ENCODE measurements at regions not wholly inside any gene's neighbourhood (a gene's known extent, or its start where the extent isn't known, plus 50 kb on each side); places are given as distances from the start of the nearest gene placed in this dataset.

GRCh38 chr3:13714251-13714916 lies 165.5 kb downstream of the FBLN2 start:
- DNase-seq = no peak

DNA sequence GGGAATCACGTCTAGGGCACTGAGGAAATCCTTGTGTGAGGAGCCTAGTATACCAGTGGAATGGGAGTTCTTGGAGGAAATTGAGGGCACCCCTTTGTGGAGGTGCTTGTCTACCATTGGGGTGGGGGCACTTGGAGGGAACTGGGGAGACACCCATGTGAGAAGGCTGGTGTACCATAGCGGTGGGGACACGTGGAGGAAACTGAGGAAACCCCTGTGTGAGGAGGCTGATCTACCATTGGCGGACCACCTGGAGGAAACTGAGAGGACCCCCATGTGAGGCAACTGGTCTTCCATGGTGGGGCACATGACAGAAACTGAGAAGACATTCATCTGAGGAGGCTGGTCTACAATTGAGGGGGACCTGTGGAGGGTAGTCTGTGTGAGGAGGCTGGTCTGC lies 164.5 kb downstream of the FBLN2 start:
- no peak for DNase-seq

DNA sequence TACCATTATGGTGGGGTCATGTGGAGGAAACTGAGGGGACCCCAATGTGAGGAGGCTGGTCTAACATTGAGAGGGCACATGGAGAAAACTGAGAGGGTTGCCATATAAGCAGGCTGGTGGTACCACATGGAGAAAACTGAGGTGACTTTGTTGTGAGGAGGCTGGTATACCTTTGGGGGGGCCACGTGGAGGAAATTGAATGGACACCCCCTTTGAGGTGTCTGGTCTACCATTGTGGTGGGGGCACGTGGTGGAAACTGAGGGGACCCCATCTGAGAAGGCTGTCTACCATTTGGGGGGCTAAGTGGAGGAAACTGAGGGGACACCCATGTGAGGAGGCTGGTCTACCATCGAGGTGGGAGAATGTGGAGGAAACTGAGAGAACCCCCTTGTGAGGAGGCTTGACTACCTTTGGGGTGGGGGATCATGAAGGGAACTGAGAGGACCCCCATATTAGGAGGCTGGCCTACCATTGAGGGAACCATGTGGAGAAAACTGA lies 163.8 kb downstream of the FBLN2 start:
- DNase-seq = no peak

DNA sequence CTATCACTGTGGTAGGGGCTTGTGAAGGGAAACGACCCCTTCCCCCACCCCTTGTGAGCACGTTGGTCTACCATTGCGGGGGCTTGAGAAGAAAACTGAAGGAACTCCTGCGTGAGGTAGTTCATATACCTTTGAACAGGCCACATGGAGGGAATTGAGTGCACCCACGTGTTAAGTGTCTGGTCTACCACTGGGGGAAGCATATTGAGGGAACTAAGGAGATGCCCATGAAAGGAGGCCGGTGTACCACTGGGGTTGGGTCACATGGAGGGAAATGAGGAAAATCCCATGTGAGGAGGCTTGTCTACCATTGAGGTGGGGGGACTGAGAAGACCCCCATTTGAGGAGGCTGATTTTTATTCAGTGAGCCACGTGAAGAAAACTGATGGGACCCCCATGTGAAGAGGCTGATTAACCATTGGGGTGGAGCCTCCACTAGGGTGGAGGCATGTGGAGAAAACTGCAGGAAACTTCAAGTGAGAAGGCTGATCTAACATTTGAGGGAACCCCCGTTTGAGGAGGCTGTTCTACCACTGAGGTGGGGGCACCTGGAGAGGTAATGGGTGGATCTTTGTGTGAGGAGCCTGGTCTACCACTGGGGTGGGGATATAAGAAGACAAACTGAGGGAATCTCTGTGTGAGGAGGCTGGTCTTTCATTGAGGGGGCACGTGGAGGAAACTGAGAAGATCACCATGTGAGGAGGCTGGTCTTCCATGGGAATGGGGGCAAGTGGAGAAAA lies 163.2 kb downstream of the FBLN2 start:
- DNase-seq = no peak

GRCh38 chr3:13710251-13710650 lies 161.3 kb downstream of the FBLN2 start:
- no peak for DNase-seq

DNA sequence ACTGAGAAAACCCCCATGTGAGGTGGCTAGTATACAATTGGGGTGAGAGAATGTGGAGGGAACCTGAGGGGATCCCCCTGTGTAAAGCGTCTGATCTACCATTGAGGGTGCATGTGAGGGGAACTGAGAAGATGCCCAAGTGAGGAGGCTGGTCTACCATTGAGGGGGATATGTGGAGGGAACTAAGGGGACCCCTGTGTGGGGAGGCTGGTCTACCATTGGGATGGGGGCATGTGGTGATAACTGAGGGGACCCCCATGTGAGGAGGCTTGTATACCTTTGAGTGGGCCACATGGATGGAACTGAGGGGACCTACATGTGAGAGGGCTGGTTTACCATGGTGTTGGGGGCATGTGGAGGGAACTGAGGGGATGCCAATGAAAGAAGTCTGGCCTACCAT lies 160.8 kb downstream of the FBLN2 start:
- no peak for DNase-seq

- DNase-seq = no peak
Measured at GRCh38 chr3:13708871-13709595, 160.1 kb downstream of the FBLN2 start.

DNA sequence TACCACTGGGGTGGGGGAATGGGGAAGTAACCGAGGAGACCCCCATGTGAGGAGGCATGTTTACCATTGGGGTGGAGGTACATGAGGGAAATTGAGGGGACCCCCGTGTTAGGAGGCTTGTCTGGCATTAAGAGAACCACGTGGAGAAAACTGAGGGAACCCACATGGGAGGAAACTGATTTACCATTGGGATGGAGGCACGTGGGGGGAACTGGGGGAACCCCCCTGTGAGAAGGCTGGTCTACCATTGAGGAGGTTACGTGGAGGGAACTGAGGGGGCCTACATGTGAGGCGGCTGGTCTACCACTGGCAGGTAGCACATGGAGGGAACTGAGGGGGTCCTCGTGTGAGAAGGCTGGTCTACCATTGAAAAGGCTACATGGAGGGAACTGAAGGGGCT lies 159.4 kb downstream of the FBLN2 start:
- DNase-seq = no peak

GRCh38 chr3:13707456-13707855 lies 158.5 kb downstream of the FBLN2 start:
- DNase-seq = no peak

GRCh38 chr3:13706886-13707285 lies 158.0 kb downstream of the FBLN2 start:
- no peak for DNase-seq

DNA sequence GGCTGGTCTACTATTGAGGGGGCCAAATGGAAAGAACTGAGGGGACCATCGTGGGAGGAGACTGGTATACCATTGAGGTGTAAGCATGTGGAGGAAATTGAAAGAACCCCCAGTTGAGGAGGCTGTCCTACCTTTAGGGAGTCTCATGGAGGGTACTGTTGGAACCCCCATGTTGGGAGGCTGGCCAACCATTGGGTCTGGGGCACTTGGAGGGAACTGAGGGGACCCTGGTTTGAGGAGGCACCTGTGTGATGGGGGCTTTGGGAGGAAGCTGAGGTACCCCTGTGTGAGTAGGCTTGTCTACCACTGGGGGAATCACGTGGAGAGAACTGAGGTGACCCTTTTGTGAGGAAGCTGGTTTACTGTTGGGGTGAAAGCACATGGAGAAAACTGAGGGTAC lies 157.5 kb downstream of the FBLN2 start:
- DNase-seq = no peak

DNA sequence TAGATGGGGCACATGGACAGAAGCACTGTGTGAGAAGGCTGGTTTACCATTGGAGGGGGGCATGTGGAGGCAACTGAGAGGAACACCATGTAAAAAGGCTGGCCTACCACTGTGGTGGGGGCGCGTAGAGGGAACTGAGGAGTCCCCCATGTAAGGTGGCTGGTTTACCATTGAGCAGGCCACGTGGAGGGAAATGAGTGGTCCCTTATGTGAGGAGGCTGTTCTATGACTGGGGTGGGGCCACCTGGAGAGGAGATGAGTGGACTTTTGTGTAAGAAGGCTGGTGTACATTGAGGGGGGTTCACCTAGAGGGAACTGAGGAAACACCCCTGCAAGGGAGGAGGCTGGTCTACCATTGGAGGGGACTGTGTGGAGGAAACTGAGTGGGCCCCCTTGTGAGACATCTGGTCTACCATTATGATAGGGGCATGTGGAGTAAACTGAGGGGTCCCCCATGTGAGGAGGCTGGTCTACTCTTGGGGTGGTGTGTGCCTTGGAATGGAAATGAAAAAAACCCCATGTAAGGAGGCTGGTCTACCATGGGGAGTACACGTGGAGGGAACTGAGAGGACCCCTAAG lies 156.9 kb downstream of the FBLN2 start:
- no peak for DNase-seq

DNA sequence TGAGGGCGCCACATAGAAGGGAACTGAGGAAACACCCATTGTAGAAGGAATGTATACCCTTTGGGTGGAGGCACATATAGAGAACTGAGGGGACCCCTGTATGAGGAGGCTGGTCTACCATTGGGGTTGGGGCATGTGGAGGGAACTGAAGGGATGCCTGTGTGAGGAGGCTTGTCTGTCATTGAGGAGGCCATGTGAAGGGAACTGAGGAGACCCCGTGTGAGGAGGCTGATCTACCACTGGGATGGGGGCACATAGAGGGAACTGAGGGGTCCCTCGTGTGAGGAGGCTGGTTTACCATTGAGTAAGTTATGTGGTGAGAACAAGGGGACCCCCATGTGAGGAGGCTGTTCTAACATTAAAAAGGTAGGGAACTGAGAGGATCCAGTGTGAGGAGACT lies 156.1 kb downstream of the FBLN2 start:
- DNase-seq = no peak

DNA sequence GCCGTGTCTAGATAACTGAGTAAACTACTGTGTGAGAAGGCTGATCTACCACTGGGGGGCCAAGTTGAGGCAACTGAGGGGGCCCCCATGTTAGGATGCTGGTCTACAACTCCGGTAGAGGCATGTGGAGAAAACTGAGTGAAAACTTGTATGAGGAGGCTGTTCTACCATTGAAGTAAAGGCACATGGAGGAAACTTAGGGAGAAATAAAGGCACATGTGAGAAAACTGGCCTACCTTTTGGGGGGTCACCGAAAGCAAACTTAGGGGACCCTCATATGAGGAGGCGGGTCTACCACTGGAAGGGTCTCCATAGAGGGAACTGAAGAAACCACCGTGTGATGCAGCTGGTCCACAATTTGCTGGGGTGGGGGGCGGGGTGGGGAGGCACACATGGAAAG lies 155.2 kb downstream of the FBLN2 start:
- DNase-seq = no peak

- no peak for DNase-seq
Measured at GRCh38 chr3:13703071-13703470, 154.1 kb downstream of the FBLN2 start.

GRCh38 chr3:13702286-13702685 lies 153.4 kb downstream of the FBLN2 start:
- no peak for DNase-seq

GRCh38 chr3:13700889-13701288 lies 152.0 kb downstream of the FBLN2 start:
- DNase-seq = no peak

DNA sequence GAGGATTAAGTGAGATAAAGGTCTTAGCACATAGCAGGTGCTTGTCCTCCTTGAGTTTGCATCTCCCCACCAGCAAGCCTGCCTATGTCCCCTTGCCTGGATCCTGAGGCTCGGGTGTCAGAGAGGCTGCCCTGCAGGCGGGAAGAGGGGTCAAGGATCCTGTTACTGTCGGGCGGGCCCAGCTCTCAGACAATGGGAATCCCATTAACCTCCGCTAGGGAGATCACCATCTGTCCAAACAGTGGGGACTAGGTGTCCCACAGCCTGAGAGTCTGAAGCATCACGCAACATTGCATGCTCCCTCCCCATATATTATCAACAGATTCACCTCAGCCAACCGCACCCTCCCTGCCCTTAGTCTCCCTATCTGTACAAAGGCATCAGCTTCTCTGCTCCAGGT lies 151.4 kb downstream of the FBLN2 start:
- DNase-seq = no peak

GRCh38 chr3:13696699-13697098 lies 147.8 kb downstream of the FBLN2 start:
- no peak for DNase-seq

- DNase-seq = no peak
Measured at GRCh38 chr3:13693441-13693840, 144.5 kb downstream of the FBLN2 start.

- DNase-seq = no peak
Measured at GRCh38 chr3:13690636-13691035, 141.7 kb downstream of the FBLN2 start.

DNA sequence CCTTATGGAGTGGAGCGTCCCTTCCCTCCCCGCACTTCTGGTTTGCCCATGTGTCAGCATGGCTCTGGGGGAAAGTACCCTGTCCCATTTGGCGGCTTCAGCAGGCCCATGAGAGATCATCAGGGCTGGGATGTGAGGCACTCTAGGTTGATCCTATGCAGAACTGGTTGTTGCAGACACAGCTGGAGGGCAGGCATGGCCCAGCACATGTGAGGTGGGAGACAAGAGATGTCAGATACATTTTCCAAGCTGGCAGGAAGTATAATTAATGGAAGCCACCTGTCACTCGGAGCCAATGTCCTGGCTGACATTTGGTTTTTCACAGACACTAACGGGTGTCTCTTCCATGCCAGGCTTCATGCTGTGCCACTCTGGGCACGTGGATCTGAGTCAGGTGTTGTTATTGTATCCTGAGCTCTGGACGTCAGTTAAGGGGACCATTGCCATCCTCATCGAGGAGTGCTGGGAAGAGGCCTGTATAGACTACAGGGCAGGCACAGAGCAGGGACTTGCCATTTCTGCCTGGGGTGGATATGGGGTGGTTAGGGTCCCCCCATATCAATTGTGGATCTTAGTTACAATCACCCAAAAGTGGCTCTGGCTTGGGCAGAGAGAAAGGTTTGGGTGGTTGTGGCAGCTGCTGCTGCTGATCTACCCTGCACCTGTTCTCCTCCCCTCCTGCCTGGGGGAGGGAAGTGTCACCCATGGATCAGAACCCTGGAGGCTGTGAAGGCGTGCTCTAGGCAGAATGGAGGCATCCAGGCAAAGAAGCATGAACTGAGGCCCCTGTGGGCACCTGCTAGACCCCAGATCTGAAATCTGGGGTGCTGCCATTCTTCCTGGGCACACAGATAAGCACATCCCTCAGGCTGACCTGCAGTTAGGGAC lies 140.7 kb downstream of the FBLN2 start:
- DNase-seq = no peak

DNA sequence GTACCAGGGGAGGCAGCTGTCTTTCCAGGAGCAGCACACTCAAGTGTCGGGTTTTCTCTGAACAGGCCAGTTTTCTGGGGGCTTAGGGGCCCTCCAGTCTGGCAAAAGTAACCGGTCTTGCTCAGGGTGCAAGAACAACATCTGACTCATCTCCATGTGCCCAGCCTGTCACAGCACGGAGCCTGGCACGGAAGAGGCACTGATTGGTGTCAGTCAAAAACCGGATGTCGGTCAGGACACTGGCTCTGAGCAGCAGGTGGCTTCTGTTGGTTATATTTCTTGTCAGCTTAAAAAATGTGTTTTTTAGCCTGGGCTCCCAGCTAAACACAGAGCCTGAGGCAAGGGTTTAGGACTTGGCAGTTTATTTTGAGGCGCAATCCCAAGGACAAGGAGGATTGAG lies 139.9 kb downstream of the FBLN2 start:
- no peak for DNase-seq

Data from NCI-H1417 (cell line).